Neural cell (in vitro differentiated cells): ENCODE measurements at regions not wholly inside any gene's neighbourhood (a gene's known extent, or its start where the extent isn't known, plus 50 kb on each side); places are given as distances from the start of the nearest gene placed in this dataset.

Experiments
- EP300 ChIP-seq: fragments of 450-650 bp; conservative IDR thresholded peaks from 2 replicates; pipeline ENCODE4 v1.6.1; 2014; ENCODE audit warnings: antibody characterized with exemption, mild to moderate bottlenecking, moderate library complexity; ENCODE audit not compliant: poor library complexity, severe bottlenecking
- EZH2 ChIP-seq: fragments of 200-600, 300-800 bp; shearing (Covaris generic), sonication (generic); IDR thresholded peaks from 2 replicates; pipeline ENCODE4 v1.6.1; 2014; ENCODE audit warnings: antibody characterized with exemption, low read length, borderline replicate concordance, mild to moderate bottlenecking; ENCODE audit not compliant: insufficient read depth, poor library complexity, severe bottlenecking
- MXI1 ChIP-seq: fragments of 450-650 bp; conservative IDR thresholded peaks from 2 replicates; pipeline ENCODE4 v1.6.1; 2014; ENCODE audit warnings: antibody characterized with exemption, mild to moderate bottlenecking; ENCODE audit not compliant: poor library complexity, severe bottlenecking
- POLR2AphosphoS5 ChIP-seq: IDR thresholded peaks from 2 replicates; pipeline ENCODE4 v1.6.1; 2012
- RAD21 ChIP-seq: fragments of 450-650 bp; conservative IDR thresholded peaks from 2 replicates; pipeline ENCODE4 v1.6.1; 2014; ENCODE audit warnings: antibody characterized with exemption, mild to moderate bottlenecking, moderate library complexity
- TF ChIP-seq, protein P1 (sequence below): fragments of 450-650 bp; IDR thresholded peaks from 2 replicates; pipeline ENCODE4 v1.5.1; 2014; ENCODE audit warnings: antibody characterized with exemption, mild to moderate bottlenecking, moderate library complexity; ENCODE audit not compliant: poor library complexity, severe bottlenecking
- TF ChIP-seq, protein P2 (sequence below): IDR thresholded peaks from 2 replicates; pipeline ENCODE4 v1.6.1; 2012; ENCODE audit warnings: borderline replicate concordance

DNA sequence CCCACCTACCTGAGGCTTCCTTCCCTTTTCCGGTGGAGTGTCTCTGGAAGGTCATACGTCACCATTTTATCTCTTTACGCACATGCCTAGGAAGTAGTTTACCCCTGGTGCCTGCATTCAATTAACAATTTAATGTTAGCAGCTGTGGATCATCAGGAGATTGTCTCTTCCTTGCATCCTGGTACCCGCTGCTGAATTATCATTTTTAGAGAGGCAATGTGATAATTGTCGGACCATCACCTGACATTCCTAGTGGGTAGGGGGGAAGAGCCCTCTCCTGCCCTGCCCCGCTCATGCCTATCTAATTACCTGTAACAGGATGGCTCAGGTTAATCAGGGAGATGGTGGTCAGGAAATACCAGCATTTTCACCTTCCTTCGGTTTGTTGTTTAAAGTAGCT, 863.6 kb downstream of the RPA4 start:
- TF ChIP-seq, protein P1, sequence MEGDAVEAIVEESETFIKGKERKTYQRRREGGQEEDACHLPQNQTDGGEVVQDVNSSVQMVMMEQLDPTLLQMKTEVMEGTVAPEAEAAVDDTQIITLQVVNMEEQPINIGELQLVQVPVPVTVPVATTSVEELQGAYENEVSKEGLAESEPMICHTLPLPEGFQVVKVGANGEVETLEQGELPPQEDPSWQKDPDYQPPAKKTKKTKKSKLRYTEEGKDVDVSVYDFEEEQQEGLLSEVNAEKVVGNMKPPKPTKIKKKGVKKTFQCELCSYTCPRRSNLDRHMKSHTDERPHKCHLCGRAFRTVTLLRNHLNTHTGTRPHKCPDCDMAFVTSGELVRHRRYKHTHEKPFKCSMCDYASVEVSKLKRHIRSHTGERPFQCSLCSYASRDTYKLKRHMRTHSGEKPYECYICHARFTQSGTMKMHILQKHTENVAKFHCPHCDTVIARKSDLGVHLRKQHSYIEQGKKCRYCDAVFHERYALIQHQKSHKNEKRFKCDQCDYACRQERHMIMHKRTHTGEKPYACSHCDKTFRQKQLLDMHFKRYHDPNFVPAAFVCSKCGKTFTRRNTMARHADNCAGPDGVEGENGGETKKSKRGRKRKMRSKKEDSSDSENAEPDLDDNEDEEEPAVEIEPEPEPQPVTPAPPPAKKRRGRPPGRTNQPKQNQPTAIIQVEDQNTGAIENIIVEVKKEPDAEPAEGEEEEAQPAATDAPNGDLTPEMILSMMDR = no peak
- TF ChIP-seq EZH2 = no peak
- TF ChIP-seq POLR2AphosphoS5 = no peak
- TF ChIP-seq, protein P2, sequence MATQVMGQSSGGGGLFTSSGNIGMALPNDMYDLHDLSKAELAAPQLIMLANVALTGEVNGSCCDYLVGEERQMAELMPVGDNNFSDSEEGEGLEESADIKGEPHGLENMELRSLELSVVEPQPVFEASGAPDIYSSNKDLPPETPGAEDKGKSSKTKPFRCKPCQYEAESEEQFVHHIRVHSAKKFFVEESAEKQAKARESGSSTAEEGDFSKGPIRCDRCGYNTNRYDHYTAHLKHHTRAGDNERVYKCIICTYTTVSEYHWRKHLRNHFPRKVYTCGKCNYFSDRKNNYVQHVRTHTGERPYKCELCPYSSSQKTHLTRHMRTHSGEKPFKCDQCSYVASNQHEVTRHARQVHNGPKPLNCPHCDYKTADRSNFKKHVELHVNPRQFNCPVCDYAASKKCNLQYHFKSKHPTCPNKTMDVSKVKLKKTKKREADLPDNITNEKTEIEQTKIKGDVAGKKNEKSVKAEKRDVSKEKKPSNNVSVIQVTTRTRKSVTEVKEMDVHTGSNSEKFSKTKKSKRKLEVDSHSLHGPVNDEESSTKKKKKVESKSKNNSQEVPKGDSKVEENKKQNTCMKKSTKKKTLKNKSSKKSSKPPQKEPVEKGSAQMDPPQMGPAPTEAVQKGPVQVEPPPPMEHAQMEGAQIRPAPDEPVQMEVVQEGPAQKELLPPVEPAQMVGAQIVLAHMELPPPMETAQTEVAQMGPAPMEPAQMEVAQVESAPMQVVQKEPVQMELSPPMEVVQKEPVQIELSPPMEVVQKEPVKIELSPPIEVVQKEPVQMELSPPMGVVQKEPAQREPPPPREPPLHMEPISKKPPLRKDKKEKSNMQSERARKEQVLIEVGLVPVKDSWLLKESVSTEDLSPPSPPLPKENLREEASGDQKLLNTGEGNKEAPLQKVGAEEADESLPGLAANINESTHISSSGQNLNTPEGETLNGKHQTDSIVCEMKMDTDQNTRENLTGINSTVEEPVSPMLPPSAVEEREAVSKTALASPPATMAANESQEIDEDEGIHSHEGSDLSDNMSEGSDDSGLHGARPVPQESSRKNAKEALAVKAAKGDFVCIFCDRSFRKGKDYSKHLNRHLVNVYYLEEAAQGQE = no peak
- no peak for TF ChIP-seq MXI1
- TF ChIP-seq RAD21 = no peak
- TF ChIP-seq EP300 = no peak
